Amniotic stem cell (primary cell): ENCODE measurements at regions not wholly inside any gene's neighbourhood (a gene's known extent, or its start where the extent isn't known, plus 50 kb on each side); places are given as distances from the start of the nearest gene placed in this dataset.
A peak's percentile ranks its signal among the peaks of the same experiment; 100 is the strongest.
"Not testable (repeated sequence)": the region's sequence is repeated elsewhere in the genome, so short reads cannot be mapped to it uniquely, and the experiment has no call there.

Experiments used
- DNase-seq: peaks from one replicate; lab custom pipeline; 2025; lab: John Stamatoyannopoulos, UW

DNA sequence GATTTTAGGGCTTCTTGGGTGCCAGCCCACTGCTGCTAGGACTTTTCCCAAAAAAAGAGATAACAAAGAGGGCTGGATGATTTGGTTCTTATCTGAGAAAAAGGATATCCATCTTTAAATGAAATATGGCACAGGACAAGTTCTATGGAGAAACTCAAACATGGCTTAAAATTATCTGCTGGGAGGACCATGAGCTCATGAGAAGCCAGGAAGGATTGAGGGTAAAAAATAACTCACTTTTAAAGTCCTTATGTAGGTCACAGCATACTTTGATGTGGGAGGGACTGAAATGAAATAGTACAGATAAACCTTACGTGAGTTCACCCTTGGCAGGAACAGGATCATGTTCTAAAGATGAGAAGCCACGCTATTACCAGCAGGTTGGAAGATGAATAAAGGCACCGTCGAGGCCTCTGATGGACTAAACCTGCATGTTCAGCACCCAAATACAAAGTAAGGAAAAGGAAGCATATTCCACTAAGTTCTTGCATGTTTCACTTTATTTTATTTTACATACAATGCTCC is 369.2 kb upstream of the KLF6 start:
- DNase-seq, result no peak

DNA sequence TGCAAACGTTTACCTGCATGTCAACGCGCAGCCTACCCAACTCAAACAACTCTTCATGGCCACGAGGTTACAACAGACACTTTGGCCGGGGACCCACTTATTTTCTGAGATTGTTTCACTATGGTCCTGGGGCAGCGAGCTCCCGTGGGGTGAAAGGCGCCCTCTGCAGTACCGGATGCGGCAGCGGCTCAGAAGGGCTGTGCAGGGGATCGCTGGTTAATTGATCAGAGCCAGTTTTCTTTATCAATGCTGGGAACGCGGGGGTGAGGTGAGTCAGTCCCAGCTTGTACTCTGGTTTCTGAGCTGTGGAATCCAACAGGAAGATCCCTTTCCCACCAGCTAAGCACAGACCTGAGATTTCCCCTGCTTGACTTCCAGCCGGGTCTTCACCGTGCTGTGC is 366.5 kb upstream of the KLF6 start:
- DNase-seq, result no peak

DNA sequence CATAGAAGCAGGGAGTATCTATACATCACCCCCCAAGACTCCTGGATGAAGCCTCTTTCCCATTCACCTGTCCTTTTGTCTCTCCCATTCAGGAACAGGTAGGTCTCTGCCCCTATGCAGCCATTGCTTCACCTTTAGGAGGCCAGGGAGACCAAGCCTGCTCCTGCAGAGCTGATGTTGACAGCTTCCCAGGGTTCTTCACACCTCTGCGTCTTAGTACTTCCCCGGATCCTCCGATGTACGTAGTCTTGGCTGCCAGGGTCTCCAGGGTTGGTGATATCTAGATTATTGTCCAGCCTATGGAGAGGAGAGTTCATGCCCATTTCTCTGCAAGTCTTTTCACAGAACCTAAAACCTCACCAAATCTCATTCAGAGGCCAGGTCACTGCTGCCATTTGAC is 365.7 kb upstream of the KLF6 start:
- no peak for DNase-seq

DNA sequence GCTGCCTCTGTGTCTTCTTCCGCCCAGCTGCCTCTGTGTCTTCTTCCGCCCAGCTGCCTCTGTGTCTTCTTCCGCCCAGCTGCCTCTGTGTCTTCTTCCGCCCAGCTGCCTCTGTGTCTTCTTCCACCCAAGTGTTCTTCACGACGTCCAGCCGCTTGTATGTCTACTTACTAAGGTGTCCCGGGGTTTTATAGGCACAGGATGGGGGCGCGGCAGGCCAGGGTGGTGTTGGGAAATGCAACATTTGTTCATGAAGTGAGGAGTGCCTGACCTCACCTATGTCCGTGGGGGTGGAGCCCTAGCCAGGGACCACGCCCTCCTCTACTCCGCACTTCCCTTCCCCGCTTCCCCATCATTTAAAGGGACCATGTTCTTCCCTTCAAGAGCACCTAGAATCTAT is 364.5 kb upstream of the KLF6 start:
- not testable (repeated sequence) for DNase-seq

DNA sequence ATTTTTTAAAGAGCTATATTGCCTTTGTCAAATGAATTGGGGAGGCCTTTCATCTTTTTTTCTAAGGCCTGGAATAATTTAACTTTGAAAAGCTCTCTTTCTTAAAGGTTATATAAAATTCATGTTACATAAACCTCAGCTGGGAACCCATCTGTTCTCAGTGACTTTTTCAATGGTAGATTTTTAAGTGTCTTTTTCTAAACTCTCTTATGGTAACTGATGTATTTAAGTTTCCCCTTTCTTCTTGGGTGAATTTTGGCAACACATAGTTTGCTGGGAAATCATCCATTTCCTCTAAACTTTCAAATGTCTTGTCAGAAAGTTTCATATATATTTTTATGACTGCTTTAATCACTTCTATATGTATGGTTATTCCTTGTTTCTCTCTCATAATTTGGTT is 362.2 kb upstream of the KLF6 start:
- DNase-seq, result no peak

DNA sequence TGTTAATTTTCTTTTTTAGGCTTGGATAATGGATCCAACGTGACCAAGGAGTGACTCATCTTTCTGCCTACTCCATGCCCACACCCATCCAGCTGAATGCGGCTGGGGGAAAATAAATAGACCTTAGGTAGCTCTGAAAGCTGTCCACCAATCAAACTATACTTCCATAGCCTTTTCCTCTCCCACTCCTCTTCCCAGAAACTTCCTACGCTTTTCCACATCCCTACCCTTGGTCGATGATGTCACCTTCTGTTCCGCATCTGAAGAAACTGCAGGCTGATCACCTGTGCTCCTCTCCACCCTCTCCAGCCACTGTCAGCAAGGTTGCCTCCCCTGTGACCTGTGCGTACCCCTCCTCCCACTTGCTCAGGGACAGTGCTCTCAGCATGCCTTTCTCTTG is 359.8 kb upstream of the KLF6 start:
- no peak for DNase-seq

DNA sequence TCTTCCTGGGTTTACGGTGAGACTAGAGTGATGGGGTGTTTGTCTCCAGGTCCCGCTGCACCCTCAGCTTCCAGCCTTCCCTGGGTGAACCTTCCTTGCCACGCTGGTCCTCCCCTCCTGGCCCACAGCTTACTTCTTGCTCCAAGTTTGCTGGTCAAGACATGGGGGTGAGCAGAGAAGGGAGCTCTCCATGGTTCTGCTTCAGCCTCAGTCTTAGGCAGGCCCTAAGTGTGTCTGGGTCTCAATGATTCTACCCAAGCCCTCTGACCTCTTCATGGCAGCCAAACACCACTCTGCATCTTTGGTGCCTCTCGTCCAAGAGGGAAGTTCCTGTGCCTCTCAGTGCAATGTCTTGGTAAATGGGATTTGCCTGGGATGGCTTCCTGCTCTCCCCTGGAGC is 356.5 kb upstream of the KLF6 start:
- no peak for DNase-seq

DNA sequence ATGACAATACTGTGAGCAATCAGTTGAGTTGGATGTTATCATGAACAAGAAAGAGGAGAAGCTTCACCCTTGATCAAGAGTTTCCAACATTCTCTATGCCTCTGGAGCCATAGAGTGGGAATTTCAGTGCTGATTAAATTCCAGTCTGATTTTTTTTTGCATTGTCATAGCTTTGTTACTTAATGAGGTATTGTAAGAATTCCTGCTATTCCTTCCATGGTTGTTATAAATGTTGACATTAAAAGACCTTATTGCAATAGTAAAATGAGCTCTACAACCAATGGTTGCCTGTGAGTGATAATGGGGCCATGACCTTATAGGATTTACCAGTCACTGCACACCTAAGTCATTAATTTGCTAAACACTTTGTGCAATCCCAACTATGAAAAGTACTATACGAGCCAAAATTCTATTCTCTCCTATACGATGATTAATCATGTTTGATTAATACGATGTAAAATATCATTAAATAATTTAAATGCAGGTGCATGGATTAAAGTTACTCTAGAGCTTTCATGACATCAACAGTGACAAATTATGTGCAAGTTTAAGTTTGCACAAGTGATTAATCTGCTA is 353.2 kb upstream of the KLF6 start:
- DNase-seq, result no peak

DNA sequence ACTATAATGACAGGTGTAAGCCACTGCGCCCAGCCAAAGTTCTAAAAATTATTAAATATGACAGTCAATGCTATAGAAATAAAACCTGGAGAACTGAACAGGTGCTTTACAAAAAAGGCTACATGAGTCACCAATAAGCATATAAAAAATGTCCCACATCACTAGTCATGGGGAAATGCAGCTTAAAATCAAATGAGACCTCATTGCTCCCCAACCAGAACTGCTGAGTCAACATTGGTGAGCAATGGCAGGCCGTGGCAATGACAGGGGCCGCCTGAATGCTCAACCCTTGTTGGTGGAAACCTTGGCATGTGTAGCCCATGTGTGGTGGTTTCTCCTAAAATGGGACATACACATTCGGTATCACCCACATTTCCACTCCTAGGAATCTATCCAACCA is 352.3 kb upstream of the KLF6 start:
- no peak for DNase-seq

DNA sequence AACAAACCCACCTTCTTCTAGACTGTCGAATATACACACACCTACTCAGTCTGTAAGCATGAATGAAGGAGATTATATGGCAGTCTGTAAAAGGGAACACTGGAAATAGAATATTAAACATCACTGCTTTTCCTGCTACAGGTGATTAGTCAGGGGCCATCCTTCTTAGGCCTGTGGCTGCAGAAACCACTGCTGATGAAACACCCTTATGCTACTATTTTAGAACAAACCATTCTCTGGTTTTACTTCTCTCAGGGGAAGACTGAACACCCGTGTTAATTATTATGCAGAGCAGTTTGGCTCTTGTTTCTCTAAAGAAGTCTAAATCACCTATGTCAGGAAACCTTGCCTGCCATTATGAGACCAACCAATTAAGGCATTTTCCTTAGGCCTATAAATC is 351.1 kb upstream of the KLF6 start:
- no peak for DNase-seq

DNA sequence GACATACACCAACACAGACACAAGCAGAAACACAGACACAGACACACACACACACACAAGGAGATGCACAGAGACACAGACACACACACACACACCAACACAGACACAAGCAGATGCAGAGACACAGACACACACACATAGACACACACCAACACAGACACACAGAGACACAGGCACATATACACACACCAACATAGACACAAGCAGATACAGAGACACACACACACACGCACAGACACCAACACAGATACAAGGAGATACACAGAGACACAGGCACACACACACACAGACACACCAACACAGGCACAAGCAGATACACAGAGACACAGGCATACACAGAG is 347.2 kb upstream of the KLF6 start:
- DNase-seq, result no peak

DNA sequence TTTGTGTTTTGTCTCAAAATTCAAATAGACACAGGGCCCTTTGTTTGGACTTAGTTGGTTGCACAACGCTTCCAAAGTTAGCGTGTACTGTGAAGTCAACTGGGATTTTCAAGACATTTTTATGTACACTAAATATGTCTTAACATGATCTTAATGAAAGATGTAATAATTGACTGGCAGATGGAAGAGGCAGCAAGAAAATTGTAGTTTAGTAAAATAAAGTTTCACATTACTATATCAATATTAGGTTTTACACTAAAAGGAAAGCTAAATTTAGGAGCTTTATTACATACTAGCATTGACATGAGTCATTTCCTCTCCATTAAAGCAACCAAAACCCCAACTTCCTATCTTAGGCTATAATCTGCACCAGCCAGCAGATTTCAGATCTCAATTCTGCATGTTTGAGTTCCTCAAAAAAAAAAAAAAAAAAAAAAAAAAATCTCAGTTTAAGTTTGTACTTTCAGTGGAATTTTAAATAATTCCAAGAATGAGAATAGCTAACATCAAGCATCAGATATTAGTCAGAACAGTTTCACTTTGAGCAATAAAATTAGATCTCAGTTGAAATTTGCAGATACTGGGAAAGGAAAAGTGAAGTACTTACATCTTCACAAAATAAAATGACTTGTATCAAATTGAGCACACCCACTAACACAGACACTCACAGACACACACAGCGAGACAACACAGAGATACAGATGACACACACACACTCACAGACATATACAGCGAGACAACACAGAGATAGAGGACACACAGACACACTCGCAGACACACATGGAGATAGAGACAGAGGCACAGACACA is 346.6 kb upstream of the KLF6 start:
- peak; percentile 62 for DNase-seq

DNA sequence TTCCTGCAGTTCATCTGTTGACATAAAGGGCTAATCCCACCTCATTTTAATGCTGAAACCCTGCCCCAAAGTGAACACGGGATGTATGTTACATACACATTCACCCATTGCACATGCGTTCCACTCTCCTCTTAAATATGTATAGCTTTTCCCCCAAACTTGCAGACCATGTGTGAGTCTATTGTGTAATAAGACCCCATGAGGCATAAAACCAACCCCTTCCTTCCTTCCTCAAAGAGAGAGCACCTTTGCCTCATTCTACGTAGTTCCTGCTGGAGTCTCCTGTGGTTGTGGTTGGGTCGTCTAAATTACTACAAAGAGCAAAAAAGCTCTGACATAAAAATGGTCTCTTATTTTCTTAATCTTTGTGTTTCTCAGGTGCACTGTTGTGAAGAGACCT is 345.7 kb upstream of the KLF6 start:
- no peak for DNase-seq

DNA sequence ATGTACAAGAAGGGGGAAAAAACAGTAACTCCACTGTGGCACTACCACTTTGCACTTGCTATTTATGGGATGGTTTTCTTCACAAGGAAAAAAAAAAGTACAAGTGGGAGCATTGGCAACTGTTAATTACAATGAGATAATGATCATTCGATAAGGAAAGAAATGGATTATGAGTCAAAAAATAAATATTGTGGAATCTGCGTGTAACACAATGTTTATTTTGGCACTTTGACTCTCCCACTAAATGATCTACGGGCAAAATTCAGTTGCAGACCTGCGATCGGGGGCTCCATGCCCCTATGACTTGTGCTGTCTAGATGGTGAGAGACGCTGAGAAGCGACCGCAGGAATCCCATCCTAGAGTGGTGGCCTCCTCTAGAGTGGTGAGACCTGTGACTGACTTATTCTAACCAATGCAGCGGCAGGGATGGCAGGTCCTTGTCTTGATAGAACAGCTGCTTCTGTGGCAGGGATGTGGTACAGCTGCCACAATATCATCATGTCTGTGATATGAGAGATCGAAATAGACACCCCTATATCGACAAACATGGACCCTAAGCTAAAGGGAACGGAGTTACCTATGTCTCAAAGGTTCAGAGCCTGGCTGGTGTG is 345.0 kb upstream of the KLF6 start:
- no peak for DNase-seq

DNA sequence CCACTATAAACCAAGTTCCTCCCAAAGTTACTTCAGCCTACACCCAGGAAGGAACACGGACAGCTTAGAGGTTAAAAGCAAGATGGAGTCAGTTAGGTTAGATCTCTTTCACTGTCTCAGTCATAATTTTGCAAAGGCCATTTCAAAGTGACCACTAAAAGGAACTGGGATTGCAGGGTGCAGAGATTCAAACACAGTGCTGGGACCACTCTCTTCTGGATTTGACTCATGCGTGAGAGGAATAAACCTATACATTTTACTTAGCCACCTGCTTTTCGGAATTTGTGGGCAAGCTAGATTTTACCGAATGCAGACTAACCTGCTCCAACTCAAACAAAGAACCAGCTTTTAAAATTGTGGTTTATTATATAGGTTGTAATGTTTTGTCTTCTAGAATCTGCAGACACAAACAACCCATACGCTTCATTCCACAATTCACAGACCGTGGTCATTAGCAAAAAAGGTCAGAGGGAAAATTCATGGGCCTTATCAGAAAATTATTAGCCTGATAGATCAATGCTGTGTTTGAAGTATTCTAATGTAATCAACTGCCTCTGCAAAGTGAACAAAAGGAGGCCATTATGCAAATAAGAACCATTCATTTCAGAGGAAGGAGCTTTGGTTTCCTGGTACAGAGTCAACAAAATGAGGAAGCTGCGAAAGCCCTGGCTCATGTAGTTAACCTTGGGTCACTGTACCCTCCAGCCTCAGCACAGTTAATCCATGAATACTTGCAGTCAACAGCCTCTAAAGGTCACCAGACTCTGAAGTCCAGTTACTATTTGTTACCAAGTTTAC is 342.7 kb upstream of the KLF6 start:
- DNase-seq, result no peak

DNA sequence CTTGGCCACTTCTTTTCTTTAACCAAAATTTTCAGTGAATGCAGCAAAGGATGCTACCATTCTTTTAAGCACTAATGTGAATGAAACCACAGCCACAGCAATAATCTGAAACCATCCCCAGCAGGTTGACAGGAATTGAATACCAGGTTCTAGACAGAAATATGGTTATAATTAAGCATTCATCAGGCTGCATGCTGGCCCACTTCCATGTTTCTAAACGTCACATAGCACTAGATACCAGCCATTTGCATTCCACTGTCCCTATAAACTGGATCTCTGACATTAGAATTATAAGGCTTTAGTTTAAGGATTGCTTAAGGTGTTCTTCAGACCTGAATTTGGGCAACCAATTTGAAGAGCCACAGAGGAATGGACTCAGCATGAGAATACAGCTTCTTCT is 340.8 kb upstream of the KLF6 start:
- DNase-seq, result no peak

DNA sequence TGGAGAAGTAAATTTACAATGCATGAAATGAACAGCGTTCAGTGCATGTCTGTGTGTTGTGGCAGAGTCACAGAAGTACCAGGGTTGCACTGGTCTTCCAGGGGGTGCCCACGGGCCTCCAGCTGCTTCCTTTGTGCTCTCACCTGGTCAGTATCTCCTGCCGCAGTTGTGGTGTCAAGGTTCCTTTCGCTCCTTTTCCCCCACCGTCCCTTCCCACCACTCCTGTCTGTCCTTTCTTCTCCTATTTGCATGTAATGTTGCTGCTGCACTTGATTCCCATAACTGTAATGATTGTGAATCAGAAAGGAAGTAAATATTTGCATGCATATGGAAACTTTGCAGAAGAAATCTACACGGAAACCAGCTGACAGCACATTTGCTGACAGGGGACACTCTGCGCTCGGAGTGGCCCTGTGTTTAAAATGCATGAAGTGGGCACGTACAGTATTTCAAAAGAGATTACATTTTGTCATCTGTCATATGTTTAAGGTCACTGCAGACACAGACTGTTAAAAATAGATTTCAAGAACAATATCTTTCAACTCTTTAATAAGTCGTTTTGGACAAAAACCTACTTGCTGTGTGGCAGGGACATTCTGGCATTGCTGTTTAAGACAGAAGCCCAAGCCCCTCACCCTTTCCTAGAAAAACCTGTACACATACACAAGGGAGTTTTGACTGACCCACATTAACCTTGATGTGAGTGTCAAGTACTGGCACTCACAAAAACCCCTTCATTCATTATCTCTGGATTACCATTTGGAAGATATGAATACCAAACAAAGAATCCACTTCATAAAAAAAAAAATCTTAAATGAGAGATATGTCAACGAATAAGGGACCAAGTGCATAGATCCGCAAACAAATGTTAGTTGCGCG is 336.7 kb upstream of the KLF6 start:
- DNase-seq, result no peak

DNA sequence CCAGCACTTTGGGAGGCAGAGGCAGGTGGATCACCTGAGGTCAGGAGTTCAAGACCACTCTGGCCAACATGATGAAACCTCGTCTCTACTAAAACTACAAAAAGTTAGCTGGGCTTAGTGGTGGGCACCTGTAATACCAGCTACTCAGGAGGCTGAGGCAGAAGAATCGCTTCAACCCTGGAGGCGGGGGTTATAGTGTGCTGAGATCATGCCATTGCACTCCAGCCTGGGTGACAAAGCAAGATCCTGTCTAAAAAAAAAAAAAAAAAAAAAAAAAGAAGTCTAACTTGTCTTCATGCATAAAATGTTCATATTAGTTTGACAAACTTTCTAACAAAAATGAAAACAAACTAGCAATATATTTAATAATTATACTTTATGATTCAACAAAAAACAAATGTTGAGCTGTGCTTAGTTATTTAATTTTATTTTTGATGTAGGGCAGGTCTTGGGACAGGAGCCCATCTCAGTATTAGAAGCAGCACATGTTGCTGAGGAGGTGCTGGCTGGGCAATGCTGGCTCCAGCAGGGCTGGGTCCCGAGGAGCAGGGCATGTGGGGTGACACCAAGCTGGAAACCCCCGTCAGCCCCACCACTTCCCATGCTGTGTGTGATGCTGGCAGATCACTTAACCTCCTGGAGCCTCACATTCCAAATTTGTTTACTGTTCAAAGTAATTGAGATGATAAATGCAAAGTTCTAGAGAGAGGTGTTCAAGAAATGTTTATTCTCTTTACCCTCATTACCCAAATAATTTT is 335.3 kb upstream of the KLF6 start:
- DNase-seq, result no peak

DNA sequence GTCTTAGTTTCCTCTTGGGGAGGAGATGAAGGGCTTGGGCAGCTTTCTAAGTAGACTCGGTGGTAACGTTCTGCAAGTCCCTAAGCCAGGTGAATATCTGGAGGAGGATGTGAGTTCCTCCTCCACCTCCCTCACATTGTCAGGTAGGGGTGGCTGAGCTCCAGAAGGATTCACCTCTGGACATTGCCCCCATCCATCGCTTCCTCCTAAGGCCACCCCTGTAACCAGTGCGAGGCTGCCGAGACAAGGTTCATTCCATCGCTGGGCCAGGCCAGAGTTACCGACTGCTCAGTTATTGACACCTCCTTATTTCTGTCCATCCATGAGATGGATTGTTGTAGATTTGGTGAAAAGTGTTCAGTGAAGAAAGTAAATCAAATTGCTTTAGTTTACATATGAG is 334.1 kb upstream of the KLF6 start:
- no peak for DNase-seq

DNA sequence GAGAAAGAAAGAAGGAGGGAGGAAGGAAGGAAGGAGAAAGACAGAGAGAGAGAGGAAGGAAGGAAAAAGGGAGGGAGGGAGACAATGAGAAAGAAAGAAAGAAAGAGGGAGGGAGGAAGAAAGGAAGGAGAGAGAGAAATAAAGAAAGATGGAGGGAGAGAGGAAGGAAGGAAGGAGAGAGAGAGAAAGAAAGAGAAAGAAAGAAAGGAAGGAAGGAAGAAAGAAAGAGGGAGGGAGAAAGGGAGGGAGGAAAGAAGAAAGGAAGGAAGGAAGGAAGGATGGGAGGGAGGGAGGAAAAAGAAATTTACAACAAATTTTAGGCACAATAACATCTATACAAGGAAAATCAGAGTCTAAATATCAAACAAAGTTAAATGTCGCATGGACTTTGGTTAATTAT is 332.6 kb upstream of the KLF6 start:
- DNase-seq, result no peak

DNA sequence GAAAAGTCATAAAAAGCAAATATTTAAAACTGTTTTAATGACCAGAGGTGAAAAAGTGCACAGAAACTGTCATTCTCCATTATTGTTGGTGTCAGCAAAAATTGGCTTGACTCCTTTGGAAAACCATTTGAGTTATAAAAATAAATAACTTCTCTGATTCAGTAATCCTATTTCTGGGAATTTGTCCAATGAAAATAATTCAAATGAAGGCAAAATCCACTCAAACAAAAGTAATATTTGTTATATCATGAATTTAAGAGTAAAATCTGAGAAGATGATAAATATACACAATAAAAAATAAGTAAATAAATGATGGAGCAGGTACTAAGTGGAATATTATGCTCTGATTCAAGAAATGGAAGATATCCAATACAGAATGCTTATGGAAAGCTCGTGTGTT is 326.6 kb upstream of the KLF6 start:
- no peak for DNase-seq
